ENCODE measurements at regions not wholly inside any gene's neighbourhood (a gene's known extent, or its start where the extent isn't known, plus 50 kb on each side); places are given as distances from the start of the nearest gene placed in this dataset.

DNA sequence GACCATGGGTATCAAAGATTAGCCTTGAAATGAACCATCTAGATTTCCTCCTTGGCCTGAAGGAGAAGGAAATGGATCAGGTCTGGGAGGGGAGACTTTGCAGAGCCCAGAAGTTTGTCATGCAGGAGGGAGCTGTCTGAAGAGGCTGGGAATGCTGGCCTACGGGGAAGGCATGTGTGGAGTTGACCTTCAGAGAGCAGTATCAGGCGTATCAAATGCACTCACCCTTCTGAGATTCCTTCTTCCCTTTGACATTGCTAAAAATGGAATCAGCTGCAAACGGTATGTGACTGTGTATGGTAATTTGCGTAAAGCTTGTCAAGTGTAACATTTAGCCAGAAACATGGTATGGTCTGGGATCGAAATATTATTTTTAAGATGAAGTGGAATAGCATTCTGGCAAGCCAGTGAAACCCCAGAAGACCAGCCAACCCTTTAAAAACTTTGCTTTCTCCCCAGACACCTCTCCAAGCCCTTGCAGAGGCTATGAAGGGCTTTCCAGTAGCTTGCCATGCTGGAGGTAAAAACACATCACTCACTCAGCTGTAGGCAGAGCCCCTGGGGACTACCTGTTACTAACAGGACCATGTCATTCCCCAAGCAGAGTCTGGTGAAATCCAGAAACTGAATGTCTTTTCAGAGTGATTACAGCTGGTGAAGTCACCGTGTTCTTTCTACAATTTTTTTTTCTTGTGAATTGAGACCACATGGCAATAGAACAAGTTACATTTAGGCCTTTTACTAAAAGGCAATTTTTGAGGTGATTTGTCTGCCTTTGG lies 174.7 kb upstream of the SLC24A5 start:
- no peak overlapping the region for H3K4me3 Mint-ChIP-seq
- H3K4me2 ChIP-seq (replicated peaks; ENCODE audit: extremely low read depth, low read length, poor library complexity, severe bottlenecking): no peak overlapping the region
- H3K4me1 ChIP-seq (ENCODE audit: control insufficient read depth in 1 of 2, insufficient read depth in 2 of 2, low read length in 2 of 2): peaks cover 7 to 9% of the 10 kb centered on the region in 2 donors
- H3K4me3 ChIP-seq (replicated peaks in 1 of 3; ENCODE audit: low read depth in 2 of 3, low read length in 3 of 3): no peak overlapping the region
- no peak for DNase-seq
- peaks cover 0 to 6% (median 4%) of the 10 kb centered on the region in 7 donors for H3K9me3 Mint-ChIP-seq
- peaks cover 9% of the 10 kb centered on the region for H3K4me1 Mint-ChIP-seq
- TF ChIP-seq, protein P1, sequence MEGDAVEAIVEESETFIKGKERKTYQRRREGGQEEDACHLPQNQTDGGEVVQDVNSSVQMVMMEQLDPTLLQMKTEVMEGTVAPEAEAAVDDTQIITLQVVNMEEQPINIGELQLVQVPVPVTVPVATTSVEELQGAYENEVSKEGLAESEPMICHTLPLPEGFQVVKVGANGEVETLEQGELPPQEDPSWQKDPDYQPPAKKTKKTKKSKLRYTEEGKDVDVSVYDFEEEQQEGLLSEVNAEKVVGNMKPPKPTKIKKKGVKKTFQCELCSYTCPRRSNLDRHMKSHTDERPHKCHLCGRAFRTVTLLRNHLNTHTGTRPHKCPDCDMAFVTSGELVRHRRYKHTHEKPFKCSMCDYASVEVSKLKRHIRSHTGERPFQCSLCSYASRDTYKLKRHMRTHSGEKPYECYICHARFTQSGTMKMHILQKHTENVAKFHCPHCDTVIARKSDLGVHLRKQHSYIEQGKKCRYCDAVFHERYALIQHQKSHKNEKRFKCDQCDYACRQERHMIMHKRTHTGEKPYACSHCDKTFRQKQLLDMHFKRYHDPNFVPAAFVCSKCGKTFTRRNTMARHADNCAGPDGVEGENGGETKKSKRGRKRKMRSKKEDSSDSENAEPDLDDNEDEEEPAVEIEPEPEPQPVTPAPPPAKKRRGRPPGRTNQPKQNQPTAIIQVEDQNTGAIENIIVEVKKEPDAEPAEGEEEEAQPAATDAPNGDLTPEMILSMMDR (IDR thresholded peaks at IDR 0.05): no peak
- no peak overlapping the region for H3K9ac ChIP-seq (ENCODE audit: insufficient read depth, low read length, poor library complexity, severe bottlenecking)
- H3K27me3 Mint-ChIP-seq (ENCODE audit: low read depth in 3 of 3): peaks cover 0 to 8% (median 2%) of the 10 kb centered on the region in 3 donors
- H3K27ac ChIP-seq (ENCODE audit: low read depth in 1 of 2, low read length in 2 of 2): no peak overlapping the region
- intact Hi-C loops (cut with micrococcal nuclease): no loop called here
- H3K36me3 ChIP-seq (replicated peaks in 1 of 2; ENCODE audit: control insufficient read depth in 1 of 2, insufficient read depth in 2 of 2, low read length in 2 of 2): no peaks in the 10 kb centered on the region
- no peak overlapping the region for H3K27ac Mint-ChIP-seq
- no CpG with 5 or more reads among the region's 6 CpGs for WGBS (ENCODE audit: insufficient coverage)
- H3K79me2 ChIP-seq (ENCODE audit: insufficient read depth, low read length): no peaks in the 10 kb centered on the region
- H3K27me3 ChIP-seq (ENCODE audit: control insufficient read depth in 2 of 2, insufficient read depth in 2 of 2, low read length in 2 of 2): no peaks in the 10 kb centered on the region
- no peaks in the 10 kb centered on the region for H3K9me3 ChIP-seq (replicated peaks in 1 of 2; ENCODE audit: control insufficient read depth in 1 of 2, insufficient read depth in 1 of 2, low read length in 2 of 2)
- H3K36me3 Mint-ChIP-seq: no peaks in the 10 kb centered on the region
- H2AFZ ChIP-seq (ENCODE audit: insufficient read depth, low read depth, low read length, poor library complexity, severe bottlenecking): no peak overlapping the region
- H4K20me1 ChIP-seq (ENCODE audit: insufficient read depth, low read length): no peaks in the 10 kb centered on the region

DNA sequence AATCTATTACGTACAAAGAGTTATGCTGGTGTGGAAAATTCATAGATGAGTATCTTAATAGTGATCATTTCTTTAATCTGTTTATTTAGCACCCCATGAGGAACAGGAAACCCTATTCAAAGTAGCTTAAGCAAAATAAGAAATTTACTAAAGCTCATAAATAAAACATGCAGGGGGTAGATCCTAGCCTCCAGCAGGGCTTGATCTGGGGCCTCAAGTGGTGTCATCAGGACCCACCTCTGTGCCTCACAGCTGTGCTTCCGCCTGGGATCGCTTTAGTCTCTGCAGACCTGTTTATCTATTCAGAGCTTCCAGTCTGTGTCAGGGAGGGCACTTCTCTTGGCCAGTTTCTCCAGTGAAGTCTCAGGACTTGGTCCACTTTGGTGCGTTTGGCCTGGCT lies 171.0 kb upstream of the SLC24A5 start:
- H3K27me3 Mint-ChIP-seq (ENCODE audit: low read depth in 3 of 3): peaks cover 0 to 6% (median 0%) of the 10 kb centered on the region in 3 donors
- no peaks in the 10 kb centered on the region for H3K27me3 ChIP-seq (ENCODE audit: control insufficient read depth in 2 of 2, insufficient read depth in 2 of 2, low read length in 2 of 2)
- 87% methylated on average over 3 of the region's 4 CpGs for WGBS (ENCODE audit: insufficient coverage)
- H3K36me3 Mint-ChIP-seq: no peaks in the 10 kb centered on the region
- H3K4me1 ChIP-seq (ENCODE audit: control insufficient read depth in 1 of 2, insufficient read depth in 2 of 2, low read length in 2 of 2): peaks cover 7 to 9% of the 10 kb centered on the region in 2 donors
- no peaks in the 10 kb centered on the region for H3K79me2 ChIP-seq (ENCODE audit: insufficient read depth, low read length)
- H3K4me3 ChIP-seq (replicated peaks in 1 of 3; ENCODE audit: low read depth in 2 of 3, low read length in 3 of 3): no peak overlapping the region
- H3K4me1 Mint-ChIP-seq: peaks cover 9% of the 10 kb centered on the region
- H3K4me3 Mint-ChIP-seq: no peak overlapping the region
- no peak overlapping the region for H2AFZ ChIP-seq (ENCODE audit: insufficient read depth, low read depth, low read length, poor library complexity, severe bottlenecking)
- no peak for DNase-seq
- no peaks in the 10 kb centered on the region for H3K36me3 ChIP-seq (replicated peaks in 1 of 2; ENCODE audit: control insufficient read depth in 1 of 2, insufficient read depth in 2 of 2, low read length in 2 of 2)
- no peaks in the 10 kb centered on the region for H4K20me1 ChIP-seq (ENCODE audit: insufficient read depth, low read length)
- intact Hi-C loops (cut with micrococcal nuclease): no loop called here
- peaks cover 3 to 6% (median 5%) of the 10 kb centered on the region in 7 donors for H3K9me3 Mint-ChIP-seq
- no peak overlapping the region for H3K4me2 ChIP-seq (replicated peaks; ENCODE audit: extremely low read depth, low read length, poor library complexity, severe bottlenecking)
- TF ChIP-seq, protein P1 (IDR thresholded peaks at IDR 0.05): no peak
- H3K27ac Mint-ChIP-seq: no peak overlapping the region
- no peak overlapping the region for H3K9ac ChIP-seq (ENCODE audit: insufficient read depth, low read length, poor library complexity, severe bottlenecking)
- H3K27ac ChIP-seq (ENCODE audit: low read depth in 1 of 2, low read length in 2 of 2): no peak overlapping the region
- no peaks in the 10 kb centered on the region for H3K9me3 ChIP-seq (replicated peaks in 1 of 2; ENCODE audit: control insufficient read depth in 1 of 2, insufficient read depth in 1 of 2, low read length in 2 of 2)

Data from CD14-positive monocyte (primary cell).